ENCODE measurements at regions not wholly inside any gene's neighbourhood (a gene's known extent, or its start where the extent isn't known, plus 50 kb on each side); places are given as distances from the start of the nearest gene placed in this dataset.
A peak's percentile ranks its signal among the peaks of the same experiment; 100 is the strongest.

- DNase-seq = no peak
These were observed 162.6 kb upstream of the GRIK2 start for GRCh38 chr6:101230866-101231265.

- DNase-seq = peak; percentile 27
These were observed 161.8 kb upstream of the GRIK2 start for GRCh38 chr6:101231606-101232235.

GRCh38 chr6:101232961-101233360, 160.5 kb upstream of the GRIK2 start:
- DNase-seq = no peak

- peak; percentile 82 for DNase-seq
These were observed 156.8 kb upstream of the GRIK2 start for GRCh38 chr6:101236709-101237108.

GRCh38 chr6:101241442-101241841, 152.1 kb upstream of the GRIK2 start:
- no peak for DNase-seq

- no peak for DNase-seq
These were observed 144.0 kb upstream of the GRIK2 start for GRCh38 chr6:101249470-101249869.

- DNase-seq = no peak
These were observed 136.3 kb upstream of the GRIK2 start for GRCh38 chr6:101257163-101257562.

GRCh38 chr6:101259505-101259904, 134.0 kb upstream of the GRIK2 start:
- DNase-seq = no peak

GRCh38 chr6:101263596-101263995, 129.9 kb upstream of the GRIK2 start:
- no peak for DNase-seq

GRCh38 chr6:101266063-101266462, 127.4 kb upstream of the GRIK2 start:
- DNase-seq = peak; percentile 56

- no peak for DNase-seq
These were observed 125.0 kb upstream of the GRIK2 start for GRCh38 chr6:101268541-101268940.

- no peak for DNase-seq
These were observed 118.3 kb upstream of the GRIK2 start for GRCh38 chr6:101275251-101275650.

GRCh38 chr6:101276066-101276465, 117.4 kb upstream of the GRIK2 start:
- no peak for DNase-seq

- no peak for DNase-seq
These were observed 114.1 kb upstream of the GRIK2 start for GRCh38 chr6:101279410-101279809.

- DNase-seq = peak; percentile 81
These were observed 112.2 kb upstream of the GRIK2 start for GRCh38 chr6:101281266-101281665.

- no peak for DNase-seq
These were observed 109.4 kb upstream of the GRIK2 start for GRCh38 chr6:101284131-101284530.

GRCh38 chr6:101286146-101286545, 107.4 kb upstream of the GRIK2 start:
- no peak for DNase-seq

- DNase-seq = no peak
These were observed 103.2 kb upstream of the GRIK2 start for GRCh38 chr6:101290346-101290745.

GRCh38 chr6:101294051-101294638, 99.4 kb upstream of the GRIK2 start:
- DNase-seq = no peak

- no peak for DNase-seq
These were observed 98.8 kb upstream of the GRIK2 start for GRCh38 chr6:101294676-101295075.

GRCh38 chr6:101296169-101296960, 97.1 kb upstream of the GRIK2 start:
- DNase-seq = no peak

- no peak for DNase-seq
These were observed 90.9 kb upstream of the GRIK2 start for GRCh38 chr6:101302593-101302992.

GRCh38 chr6:101303495-101303894, 90.0 kb upstream of the GRIK2 start:
- no peak for DNase-seq

- DNase-seq = no peak
These were observed 80.9 kb upstream of the GRIK2 start for GRCh38 chr6:101312652-101313051.
